Thyroid gland (tissue), 4 donors: ENCODE measurements at regions not wholly inside any gene's neighbourhood (a gene's known extent, or its start where the extent isn't known, plus 50 kb on each side); places are given as distances from the start of the nearest gene placed in this dataset.

Source experiments
- DNase-seq, 2 donors: peaks; one replicate each; pipeline ENCODE4 v3.0.0-alpha.2; 2019
- H3K27ac ChIP-seq, 3 donors: fragments of 200-600 bp; sonication (generic); 1 replicate in 2 of 3; 2 replicates in 1 of 3; pipeline ENCODE4 v1.5.1; 2016 to 2019; ENCODE audit warnings: mild to moderate bottlenecking in 1 of 3, moderate library complexity in 1 of 3
- H3K27me3 ChIP-seq: fragments of 200-600 bp; sonication (generic); one replicate; pipeline ENCODE4 v1.5.1; 2019
- H3K36me3 ChIP-seq, 2 donors: fragments of 200-600 bp; sonication (generic); one replicate each; pipeline ENCODE4 v1.5.1; 2016 to 2019
- H3K4me1 ChIP-seq, 2 donors: fragments of 200-600 bp; sonication (generic); one replicate each; pipeline ENCODE4 v1.5.1; 2017 to 2019
- H3K4me3 ChIP-seq, 3 donors: fragments of 200-600 bp; sonication (generic); replicated peaks in 1 of 3; 1 replicate in 2 of 3; 2 replicates in 1 of 3; pipeline ENCODE4 v1.5.1; 2016; ENCODE audit warnings: mild to moderate bottlenecking in 1 of 3
- H3K9me3 ChIP-seq: fragments of 200-600 bp; sonication (generic); one replicate; pipeline ENCODE4 v1.5.1; 2017
- CTCF ChIP-seq, 6 experiments: fragments of 200-600 bp in 3 of 6; fragments of 450-650 bp in 3 of 6; sonication (generic) in 3 of 6; IDR thresholded peaks; one replicate each; pipeline ENCODE4 v1.5.1; 2016 to 2019; ENCODE audit warnings: antibody characterized with exemption in 6 of 6, mild to moderate bottlenecking in 2 of 6, inconsistent platforms in 1 of 6, moderate library complexity in 1 of 6
- POLR2A ChIP-seq, 2 donors: fragments of 450-650 bp; IDR thresholded peaks; one replicate each; pipeline ENCODE4 v1.6.1; 2017; ENCODE audit warnings: antibody characterized with exemption in 2 of 2, mild to moderate bottlenecking in 2 of 2, moderate library complexity in 1 of 2
- WGBS, 2 donors: methylation state at CpG; one replicate each; pipeline ENCODE4 v1.1.5; 2017; 5-methylcytosine and 5-hydroxymethylcytosine counted together
- intact Hi-C: fragments of 100-400 bp; cut with DNase I; formaldehyde crosslinking; loops from one replicate; pipeline ENCODE4 v1.15.1; 2023

GRCh38 chr6:80531681-80532619 is 425.5 kb downstream of the BCKDHB start:
- Histone ChIP-seq H3K36me3 (no peaks in the 10 kb centered on the region), H3K27me3 (no peaks in the 10 kb centered on the region), H3K4me3 (no peak overlapping the region), H3K4me1 (no peaks in the 10 kb centered on the region), H3K9me3 (no peaks in the 10 kb centered on the region), H3K27ac (no peak overlapping the region)
- DNase-seq = no peak
- TF ChIP-seq POLR2A (IDR thresholded peaks at IDR 0.05) = no peak
- no peak for TF ChIP-seq CTCF (IDR thresholded peaks at IDR 0.05)
- intact Hi-C loops = no loop called here
- WGBS, 2 donors = 86 to 87% methylated on average over 4 of the region's 4 CpGs

- DNase-seq = no peak
- H3K36me3 ChIP-seq = no peaks in the 10 kb centered on the region
- no peak overlapping the region for H3K27ac ChIP-seq
- intact Hi-C loops = no loop called here
- H3K4me1 ChIP-seq = no peaks in the 10 kb centered on the region
- whole genome bisulfite sequencing, 2 donors = 95 to 96% methylated on average over 3 of the region's 3 CpGs
- no peaks in the 10 kb centered on the region for H3K9me3 ChIP-seq
- no peaks in the 10 kb centered on the region for H3K27me3 ChIP-seq
- no peak overlapping the region for H3K4me3 ChIP-seq
- TF ChIP-seq CTCF (IDR thresholded peaks at IDR 0.05) (no peak), POLR2A (IDR thresholded peaks at IDR 0.05) (no peak)
Measured at GRCh38 chr6:80530103-80530502, 423.6 kb downstream of the BCKDHB start.

- H3K27me3 ChIP-seq = no peaks in the 10 kb centered on the region
- H3K4me1 ChIP-seq = no peaks in the 10 kb centered on the region
- no peaks in the 10 kb centered on the region for H3K9me3 ChIP-seq
- no peak for TF ChIP-seq POLR2A (IDR thresholded peaks at IDR 0.05)
- no peak for TF ChIP-seq CTCF (IDR thresholded peaks at IDR 0.05)
- DNase-seq = no peak
- intact Hi-C loops = no loop called here
- no peak overlapping the region for H3K27ac ChIP-seq
- no peaks in the 10 kb centered on the region for H3K36me3 ChIP-seq
- no peak overlapping the region for H3K4me3 ChIP-seq
Measured at GRCh38 chr6:80528115-80528514, 421.6 kb downstream of the BCKDHB start.

- intact Hi-C loops = no loop called here
- H3K4me3 ChIP-seq = no peak overlapping the region
- no peaks in the 10 kb centered on the region for H3K4me1 ChIP-seq
- DNase-seq = no peak
- no peaks in the 10 kb centered on the region for H3K27me3 ChIP-seq
- WGBS, 2 donors = 72 to 75% methylated on average over 7 of the region's 7 CpGs
- TF ChIP-seq CTCF (IDR thresholded peaks at IDR 0.05) (no peak), POLR2A (IDR thresholded peaks at IDR 0.05) (no peak)
- H3K27ac ChIP-seq = no peak overlapping the region
- H3K9me3 ChIP-seq = no peaks in the 10 kb centered on the region
- H3K36me3 ChIP-seq = no peaks in the 10 kb centered on the region
Measured at GRCh38 chr6:80527552-80528052, 421.1 kb downstream of the BCKDHB start.

- peak overlapping the region in 1 of 3 donors; percentile 15 for H3K27ac ChIP-seq
- H3K4me1 ChIP-seq = no peaks in the 10 kb centered on the region
- intact Hi-C loops = no loop called here
- H3K9me3 ChIP-seq = no peaks in the 10 kb centered on the region
- no peak overlapping the region for H3K4me3 ChIP-seq
- no peaks in the 10 kb centered on the region for H3K36me3 ChIP-seq
- TF ChIP-seq POLR2A (IDR thresholded peaks at IDR 0.05) (no peak), CTCF (IDR thresholded peaks at IDR 0.05) (no peak)
- WGBS, 2 donors = 69 to 70% methylated on average over 10 to 11 of the region's 11 CpGs
- no peaks in the 10 kb centered on the region for H3K27me3 ChIP-seq
- DNase-seq = peak in 1 of 2 donors; percentile 3
Measured at GRCh38 chr6:80523531-80523997, 417.1 kb downstream of the BCKDHB start.
